ENCODE measurements at regions not wholly inside any gene's neighbourhood (a gene's known extent, or its start where the extent isn't known, plus 50 kb on each side); places are given as distances from the start of the nearest gene placed in this dataset.

GRCh38 chr9:13397661-13398060, 118.2 kb upstream of the MPDZ start:
- CTCF ChIA-PET = no interaction called here
- H3K4me1 Mint-ChIP-seq = no peaks in the 10 kb centered on the region
- POLR2A ChIA-PET = no interaction called here
- H3K36me3 Mint-ChIP-seq (ENCODE audit: low read depth) = no peaks in the 10 kb centered on the region
- no peaks in the 10 kb centered on the region for H3K27me3 Mint-ChIP-seq
- no peak overlapping the region for H3K4me3 Mint-ChIP-seq
- no peak overlapping the region for H3K27ac Mint-ChIP-seq
- DNase-seq = no peak
- peaks cover 2% of the 10 kb centered on the region for H3K9me3 Mint-ChIP-seq

- Mint-ChIP-seq H3K4me3 (no peak overlapping the region), H3K9me3 (peaks cover 4% of the 10 kb centered on the region), H3K4me1 (no peaks in the 10 kb centered on the region), H3K27ac (no peak overlapping the region), H3K36me3 (ENCODE audit: low read depth) (no peaks in the 10 kb centered on the region), H3K27me3 (no peaks in the 10 kb centered on the region)
- CTCF ChIA-PET = no interaction called here
- POLR2A ChIA-PET = no interaction called here
- DNase-seq = no peak
These were observed 117.7 kb upstream of the MPDZ start for GRCh38 chr9:13397220-13397619.

- Mint-ChIP-seq H3K4me3 (no peak overlapping the region), H3K27me3 (no peaks in the 10 kb centered on the region), H3K4me1 (no peaks in the 10 kb centered on the region), H3K36me3 (ENCODE audit: low read depth) (no peaks in the 10 kb centered on the region), H3K9me3 (peaks cover 12% of the 10 kb centered on the region), H3K27ac (no peak overlapping the region)
- ChIA-PET CTCF (no interaction called here), POLR2A (no interaction called here)
- DNase-seq = no peak
These were observed 116.9 kb upstream of the MPDZ start for GRCh38 chr9:13396418-13396817.

GRCh38 chr9:13395156-13395555, 115.7 kb upstream of the MPDZ start:
- no peaks in the 10 kb centered on the region for H3K36me3 Mint-ChIP-seq (ENCODE audit: low read depth)
- H3K4me3 Mint-ChIP-seq = no peak overlapping the region
- no peak overlapping the region for H3K27ac Mint-ChIP-seq
- ChIA-PET CTCF (no interaction called here), POLR2A (no interaction called here)
- H3K4me1 Mint-ChIP-seq = no peaks in the 10 kb centered on the region
- H3K27me3 Mint-ChIP-seq = no peaks in the 10 kb centered on the region
- no peak for DNase-seq
- peaks cover 19% of the 10 kb centered on the region for H3K9me3 Mint-ChIP-seq

- Mint-ChIP-seq H3K27me3 (no peaks in the 10 kb centered on the region), H3K27ac (no peak overlapping the region), H3K4me3 (no peak overlapping the region), H3K36me3 (ENCODE audit: low read depth) (no peaks in the 10 kb centered on the region), H3K4me1 (no peaks in the 10 kb centered on the region), H3K9me3 (peaks cover 33% of the 10 kb centered on the region)
- no peak for DNase-seq
- POLR2A ChIA-PET = no interaction called here
- CTCF ChIA-PET = no interaction called here
These were observed 108.7 kb upstream of the MPDZ start for GRCh38 chr9:13388157-13388556.

- H3K4me1 Mint-ChIP-seq = no peaks in the 10 kb centered on the region
- POLR2A ChIA-PET = no interaction called here
- H3K36me3 Mint-ChIP-seq (ENCODE audit: low read depth) = no peaks in the 10 kb centered on the region
- no peaks in the 10 kb centered on the region for H3K27me3 Mint-ChIP-seq
- no peak overlapping the region for H3K4me3 Mint-ChIP-seq
- H3K9me3 Mint-ChIP-seq = peaks cover 33% of the 10 kb centered on the region
- no peak for DNase-seq
- no peak overlapping the region for H3K27ac Mint-ChIP-seq
- CTCF ChIA-PET = no interaction called here
These were observed 108.2 kb upstream of the MPDZ start for GRCh38 chr9:13387734-13388067.

- ChIA-PET POLR2A (no interaction called here), CTCF (no interaction called here)
- H3K4me1 Mint-ChIP-seq = no peaks in the 10 kb centered on the region
- H3K9me3 Mint-ChIP-seq = peaks cover 30% of the 10 kb centered on the region
- DNase-seq = no peak
- no peaks in the 10 kb centered on the region for H3K36me3 Mint-ChIP-seq (ENCODE audit: low read depth)
- no peak overlapping the region for H3K27ac Mint-ChIP-seq
- H3K4me3 Mint-ChIP-seq = no peak overlapping the region
- H3K27me3 Mint-ChIP-seq = no peaks in the 10 kb centered on the region
These were observed 107.6 kb upstream of the MPDZ start for GRCh38 chr9:13386935-13387733.

GRCh38 chr9:13386316-13386715, 106.8 kb upstream of the MPDZ start:
- POLR2A ChIA-PET = no interaction called here
- CTCF ChIA-PET = no interaction called here

GRCh38 chr9:13383855-13384254, 104.4 kb upstream of the MPDZ start:
- POLR2A ChIA-PET = no interaction called here
- CTCF ChIA-PET = no interaction called here
- no peaks in the 10 kb centered on the region for H3K27me3 Mint-ChIP-seq

More at GRCh38 chr9:13386316-13386715, 106.8 kb upstream of the MPDZ start:
- H3K27me3 Mint-ChIP-seq = no peaks in the 10 kb centered on the region
- no peak overlapping the region for H3K27ac Mint-ChIP-seq
- no peak for DNase-seq
- H3K4me1 Mint-ChIP-seq = no peaks in the 10 kb centered on the region
- no peaks in the 10 kb centered on the region for H3K36me3 Mint-ChIP-seq (ENCODE audit: low read depth)
- no peak overlapping the region for H3K4me3 Mint-ChIP-seq
- peaks cover 24% of the 10 kb centered on the region for H3K9me3 Mint-ChIP-seq

GRCh38 chr9:13383216-13383615, 103.7 kb upstream of the MPDZ start:
- CTCF ChIA-PET = no interaction called here

More at GRCh38 chr9:13383855-13384254, 104.4 kb upstream of the MPDZ start:
- no peak overlapping the region for H3K4me3 Mint-ChIP-seq
- DNase-seq = no peak
- no peaks in the 10 kb centered on the region for H3K36me3 Mint-ChIP-seq (ENCODE audit: low read depth)
- H3K9me3 Mint-ChIP-seq = peaks cover 17% of the 10 kb centered on the region
- no peaks in the 10 kb centered on the region for H3K4me1 Mint-ChIP-seq
- no peak overlapping the region for H3K27ac Mint-ChIP-seq

GRCh38 chr9:13382595-13382994, 103.1 kb upstream of the MPDZ start:
- peaks cover 17% of the 10 kb centered on the region for H3K9me3 Mint-ChIP-seq
- H3K4me3 Mint-ChIP-seq = no peak overlapping the region
- no peaks in the 10 kb centered on the region for H3K27me3 Mint-ChIP-seq
- H3K4me1 Mint-ChIP-seq = no peaks in the 10 kb centered on the region
- DNase-seq = no peak
- ChIA-PET POLR2A (no interaction called here), CTCF (no interaction called here)
- H3K27ac Mint-ChIP-seq = no peak overlapping the region
- no peaks in the 10 kb centered on the region for H3K36me3 Mint-ChIP-seq (ENCODE audit: low read depth)

More at GRCh38 chr9:13383216-13383615, 103.7 kb upstream of the MPDZ start:
- Mint-ChIP-seq H3K36me3 (ENCODE audit: low read depth) (no peaks in the 10 kb centered on the region), H3K27me3 (no peaks in the 10 kb centered on the region), H3K9me3 (peaks cover 17% of the 10 kb centered on the region), H3K4me1 (no peaks in the 10 kb centered on the region), H3K4me3 (no peak overlapping the region), H3K27ac (no peak overlapping the region)
- no peak for DNase-seq
- POLR2A ChIA-PET = no interaction called here

GRCh38 chr9:13380903-13381302, 101.4 kb upstream of the MPDZ start:
- Mint-ChIP-seq H3K4me1 (no peaks in the 10 kb centered on the region), H3K27me3 (no peaks in the 10 kb centered on the region), H3K27ac (no peak overlapping the region), H3K9me3 (peaks cover 13% of the 10 kb centered on the region), H3K4me3 (no peak overlapping the region), H3K36me3 (ENCODE audit: low read depth) (no peaks in the 10 kb centered on the region)
- ChIA-PET CTCF (no interaction called here), POLR2A (no interaction called here)
- no peak for DNase-seq

GRCh38 chr9:13378154-13378553, 98.7 kb upstream of the MPDZ start:
- POLR2A ChIA-PET = no interaction called here
- no peaks in the 10 kb centered on the region for H3K36me3 Mint-ChIP-seq (ENCODE audit: low read depth)

GRCh38 chr9:13377171-13377925, 97.9 kb upstream of the MPDZ start:
- Mint-ChIP-seq H3K4me1 (no peaks in the 10 kb centered on the region), H3K9me3 (peaks cover 5% of the 10 kb centered on the region), H3K27me3 (no peaks in the 10 kb centered on the region), H3K4me3 (no peak overlapping the region), H3K27ac (no peak overlapping the region), H3K36me3 (ENCODE audit: low read depth) (no peaks in the 10 kb centered on the region)
- CTCF ChIA-PET = no interaction called here
- DNase-seq = no peak
- POLR2A ChIA-PET = no interaction called here

More at GRCh38 chr9:13378154-13378553, 98.7 kb upstream of the MPDZ start:
- CTCF ChIA-PET = no interaction called here
- H3K9me3 Mint-ChIP-seq = peaks cover 5% of the 10 kb centered on the region
- H3K4me1 Mint-ChIP-seq = no peaks in the 10 kb centered on the region
- H3K4me3 Mint-ChIP-seq = no peak overlapping the region
- DNase-seq = no peak
- H3K27ac Mint-ChIP-seq = no peak overlapping the region
- no peaks in the 10 kb centered on the region for H3K27me3 Mint-ChIP-seq

All from activated CD4-positive, alpha-beta memory T cell treated with anti-CD3 and anti-CD28 coated beads, Interleukin-2, amount 10 ng/mL, durations not matched to agents 7 days and 5 days (primary cell).